IPS DF 6.9 (cell line): ENCODE measurements at regions not wholly inside any gene's neighbourhood (a gene's known extent, or its start where the extent isn't known, plus 50 kb on each side); places are given as distances from the start of the nearest gene placed in this dataset.

Experiments
- DNase-seq: peaks from one replicate; pipeline ENCODE4 v3.0.0-alpha.2; 2013; ENCODE audit warnings: low read depth, low spot score
- H3K27ac ChIP-seq: one replicate; pipeline ENCODE4 v1.5.1; 2013; ENCODE audit warnings: low read length, control low read depth
- H3K27me3 ChIP-seq: 2 replicates; pipeline ENCODE4 v1.6.1; 2013; ENCODE audit warnings: mild to moderate bottlenecking, low read length; ENCODE audit not compliant: control insufficient read depth, insufficient read depth
- H3K36me3 ChIP-seq: 2 replicates; pipeline ENCODE4 v1.6.1; 2013; ENCODE audit warnings: low read length; ENCODE audit not compliant: control insufficient read depth, insufficient read depth
- H3K4me1 ChIP-seq: 2 replicates; pipeline ENCODE4 v1.6.1; 2013; ENCODE audit warnings: low read length; ENCODE audit not compliant: control insufficient read depth, insufficient read depth
- H3K4me3 ChIP-seq: 2 replicates; pipeline ENCODE4 v1.5.1; 2013; ENCODE audit warnings: mild to moderate bottlenecking, low read length
- H3K9me3 ChIP-seq: 2 replicates; pipeline ENCODE4 v1.6.1; 2013; ENCODE audit warnings: low read length, inconsistent platforms; ENCODE audit not compliant: control insufficient read depth, insufficient read depth
- WGBS: extraction: QIAGEN DNeasy Blood & Tissue Kit; methylation state at CpG from one replicate; pipeline ENCODE4 v1.1.7; 2013; ENCODE audit warnings: mixed read lengths, missing lambda C conversion rate; ENCODE audit not compliant: insufficient read length, insufficient coverage; 5-methylcytosine and 5-hydroxymethylcytosine counted together

DNA sequence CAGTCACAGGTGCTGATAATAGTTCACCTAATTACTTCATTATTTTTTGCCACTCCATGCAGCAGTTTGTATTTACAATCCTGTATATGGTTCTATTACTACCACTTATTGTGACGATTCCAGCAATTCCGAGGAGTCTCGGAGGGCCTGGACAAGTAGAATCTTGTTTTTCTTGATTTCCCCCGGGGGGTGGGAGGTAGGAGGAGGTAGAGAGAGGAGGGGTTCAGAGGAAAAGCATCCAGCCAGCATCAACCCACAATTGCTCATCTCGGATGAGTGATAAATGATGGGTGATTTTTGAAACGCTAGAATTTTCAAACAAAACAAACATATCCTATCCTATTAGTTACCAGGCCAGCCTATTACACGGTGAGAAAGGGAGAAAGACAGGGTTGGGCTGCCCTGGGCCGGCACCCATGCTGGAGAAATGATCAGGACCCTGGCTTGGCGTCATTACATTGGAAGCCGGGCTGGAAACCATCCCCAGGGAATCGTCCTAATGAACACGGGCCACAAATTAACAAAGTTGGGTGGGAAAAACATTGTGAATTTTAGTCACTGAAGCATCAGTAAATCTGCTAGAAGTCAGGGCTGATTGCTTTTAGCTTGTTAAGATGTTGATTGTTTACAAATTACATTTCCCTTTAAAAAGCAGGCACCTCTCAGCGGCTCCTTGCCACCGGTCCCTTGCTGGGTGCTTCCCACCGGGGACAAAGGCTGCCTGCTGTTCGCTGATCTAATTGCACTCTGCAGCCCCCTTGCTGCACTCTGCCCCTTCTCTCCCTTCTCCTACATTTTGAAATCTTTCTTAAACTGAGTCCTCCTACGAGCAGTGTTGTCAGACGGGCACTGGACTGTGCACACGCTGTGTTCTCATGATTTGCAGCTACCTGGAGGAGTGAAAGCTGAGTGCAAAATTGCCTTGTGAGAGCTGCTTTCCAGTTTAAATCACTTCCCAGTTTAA, 95.5 kb downstream of the FAM204A start:
- Histone ChIP-seq H3K27ac (no peak overlapping the region), H3K36me3 (no peaks in the 10 kb centered on the region), H3K4me3 (no peak overlapping the region), H3K27me3 (peaks cover 13% of the 10 kb centered on the region; the same call in 1 of the 2 replicates), H3K4me1 (no peaks in the 10 kb centered on the region), H3K9me3 (no peaks in the 10 kb centered on the region)
- WGBS = no CpG with 5 or more reads among the region's 19 CpGs
- no peak for DNase-seq

DNA sequence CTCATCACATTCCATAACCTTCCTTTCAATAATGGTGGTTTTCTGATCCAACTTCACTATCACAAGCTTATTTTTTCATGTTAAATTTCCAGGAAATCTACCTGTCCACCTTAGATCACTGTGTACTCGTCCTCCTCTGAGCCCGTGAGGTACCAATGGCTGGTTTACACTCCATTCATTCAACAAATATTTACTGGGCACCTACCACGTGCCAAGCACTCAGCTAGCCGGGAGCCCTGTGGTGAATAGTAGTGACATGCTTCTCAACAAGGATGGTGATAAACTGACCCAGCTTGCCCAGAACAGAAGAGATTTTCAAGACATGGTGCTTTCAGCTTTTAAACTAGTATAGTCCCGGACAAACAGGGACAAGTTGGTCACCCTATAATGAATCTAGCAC, 98.2 kb downstream of the FAM204A start:
- H3K4me3 ChIP-seq = no peak overlapping the region
- no peaks in the 10 kb centered on the region for H3K4me1 ChIP-seq
- no peak overlapping the region for H3K27ac ChIP-seq
- no peaks in the 10 kb centered on the region for H3K36me3 ChIP-seq
- no CpG with 5 or more reads among the region's 5 CpGs for WGBS
- DNase-seq = no peak
- peaks cover 13% of the 10 kb centered on the region; the same call in 1 of the 2 replicates for H3K27me3 ChIP-seq
- H3K9me3 ChIP-seq = no peaks in the 10 kb centered on the region

DNA sequence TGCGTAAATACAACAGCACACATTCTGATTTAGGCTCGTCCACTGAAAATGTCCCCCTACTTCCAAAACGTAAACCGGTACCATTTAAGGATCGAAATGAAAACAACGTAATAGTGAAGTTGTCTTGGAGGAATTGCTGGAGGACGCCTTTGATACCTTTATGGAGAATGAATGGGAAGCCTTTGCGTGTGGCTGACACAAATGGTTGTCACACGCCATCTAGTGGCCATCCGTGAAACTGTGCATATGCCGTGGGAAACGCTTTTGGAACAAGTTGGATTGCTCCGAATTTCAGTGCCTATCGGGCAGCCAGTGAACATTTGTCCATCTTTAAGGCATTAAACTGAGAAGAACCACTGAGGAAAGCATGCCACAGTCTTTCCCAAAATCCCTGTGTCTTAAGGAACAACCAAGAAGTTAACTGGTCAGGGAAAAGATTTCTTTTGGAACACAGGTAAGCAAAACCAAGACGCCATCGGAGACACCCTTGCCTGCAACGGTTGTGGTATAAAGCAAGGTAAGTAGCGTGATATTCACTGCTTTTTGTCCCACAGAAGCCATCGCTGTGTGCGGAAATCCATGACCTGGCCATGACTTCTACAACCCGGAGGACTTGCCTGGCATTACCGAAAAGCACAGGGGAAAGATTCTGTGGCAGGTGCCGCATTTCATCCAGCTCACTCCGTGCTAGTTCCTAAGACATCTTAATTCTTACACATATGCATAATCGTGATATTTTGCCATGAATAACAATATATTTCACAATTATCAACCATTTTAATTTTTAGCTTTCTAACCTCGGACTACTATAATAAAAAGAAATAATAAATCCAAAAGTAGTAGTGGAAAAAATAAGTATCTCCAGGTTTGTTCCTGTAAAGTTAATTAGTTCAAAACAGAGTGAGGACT, 100.6 kb downstream of the FAM204A start:
- peak; percentile 70 for DNase-seq
- no peaks in the 10 kb centered on the region for H3K4me1 ChIP-seq
- peaks cover 6% of the 10 kb centered on the region; the same call in 1 of the 2 replicates for H3K27me3 ChIP-seq
- H3K36me3 ChIP-seq = no peaks in the 10 kb centered on the region
- H3K27ac ChIP-seq = no peak overlapping the region
- H3K4me3 ChIP-seq = no peak overlapping the region
- WGBS = 100% methylated on average over 2 of the region's 26 CpGs
- no peaks in the 10 kb centered on the region for H3K9me3 ChIP-seq

DNA sequence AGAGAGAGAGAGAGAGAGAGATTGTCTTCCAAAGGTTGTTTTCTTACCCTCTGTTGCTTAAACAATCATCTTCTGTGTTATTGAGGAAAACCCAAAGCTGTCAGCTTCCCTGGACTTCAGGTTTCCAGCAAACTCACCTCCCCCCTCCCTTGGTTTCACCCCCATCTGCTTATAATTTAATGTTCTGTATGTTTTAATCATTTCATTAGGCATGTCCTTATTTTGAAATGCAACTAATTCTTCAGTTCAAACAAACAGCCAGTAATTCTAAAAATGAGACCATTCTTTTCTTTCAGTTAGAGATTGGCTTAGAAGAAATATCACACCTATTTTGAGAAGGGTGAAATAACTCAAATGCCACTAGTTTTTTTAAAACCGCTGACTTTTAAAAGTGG, 102.9 kb downstream of the FAM204A start:
- no peak overlapping the region for H3K27ac ChIP-seq
- peaks cover 2% of the 10 kb centered on the region; the same call in 1 of the 2 replicates for H3K27me3 ChIP-seq
- H3K4me1 ChIP-seq = no peaks in the 10 kb centered on the region
- DNase-seq = no peak
- H3K9me3 ChIP-seq = no peaks in the 10 kb centered on the region
- H3K36me3 ChIP-seq = no peaks in the 10 kb centered on the region
- H3K4me3 ChIP-seq = no peak overlapping the region
- WGBS = no CpG with 5 or more reads among the region's 1 CpG

DNA sequence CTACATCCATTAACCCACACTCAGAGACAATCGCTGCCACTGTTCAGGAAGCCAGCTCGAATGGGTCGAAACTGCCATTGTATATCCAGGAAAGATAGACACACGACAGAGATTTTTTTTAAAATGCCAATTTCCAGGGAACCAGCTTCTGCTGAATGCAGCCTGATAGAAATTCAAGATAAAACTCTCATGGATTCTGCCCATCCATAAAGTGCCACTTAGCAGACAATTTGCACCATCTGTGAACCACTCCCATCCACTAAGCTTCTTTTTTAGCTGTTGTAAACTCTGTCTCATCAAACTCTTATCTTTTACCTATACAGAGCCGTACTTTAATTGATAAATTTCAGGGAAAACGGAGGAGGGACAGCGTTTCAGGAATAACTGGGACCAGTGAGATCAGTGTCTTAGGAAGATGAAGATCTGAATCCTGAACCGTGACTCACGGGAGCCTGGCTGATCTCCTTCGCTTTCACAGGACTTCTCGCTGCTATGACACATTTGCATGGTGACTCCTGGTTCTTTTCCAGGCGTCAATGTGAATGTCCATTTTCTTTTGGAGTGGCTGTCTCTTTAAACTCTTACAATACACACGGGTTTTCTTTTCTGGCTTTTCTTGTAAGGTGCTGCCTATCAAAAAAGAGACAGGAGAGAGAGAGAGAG, 103.4 kb downstream of the FAM204A start:
- DNase-seq = no peak
- H3K4me3 ChIP-seq = no peak overlapping the region
- H3K9me3 ChIP-seq = no peaks in the 10 kb centered on the region
- no peaks in the 10 kb centered on the region for H3K36me3 ChIP-seq
- no CpG with 5 or more reads among the region's 13 CpGs for WGBS
- no peaks in the 10 kb centered on the region; the same call in 1 of the 2 replicates for H3K27me3 ChIP-seq
- H3K27ac ChIP-seq = no peak overlapping the region
- no peaks in the 10 kb centered on the region for H3K4me1 ChIP-seq

DNA sequence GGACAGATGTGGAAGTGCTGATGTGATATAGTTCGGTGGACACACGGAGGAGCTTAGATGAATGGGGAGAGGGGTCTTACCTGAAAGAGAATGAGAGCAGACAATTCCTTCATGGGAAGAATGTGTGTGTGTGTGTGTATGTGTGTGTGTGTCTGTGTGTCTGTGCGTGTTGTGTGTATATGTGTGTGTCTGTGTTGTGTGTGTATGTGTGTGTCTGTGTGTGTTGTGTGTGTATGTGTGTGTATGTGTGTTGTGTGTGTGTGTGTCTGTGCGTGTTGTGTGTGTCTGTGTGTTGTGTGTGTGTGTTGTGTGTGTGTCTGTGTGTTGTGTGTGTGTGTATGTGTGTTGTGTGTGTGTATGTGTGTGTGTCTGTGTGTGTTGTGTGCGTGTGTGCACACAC, 104.2 kb downstream of the FAM204A start:
- no peaks in the 10 kb centered on the region for H3K9me3 ChIP-seq
- no peaks in the 10 kb centered on the region for H3K27me3 ChIP-seq
- H3K4me1 ChIP-seq = no peaks in the 10 kb centered on the region
- no peaks in the 10 kb centered on the region for H3K36me3 ChIP-seq
- H3K27ac ChIP-seq = no peak overlapping the region
- no peak for DNase-seq
- WGBS = no CpG with 5 or more reads among the region's 5 CpGs
- H3K4me3 ChIP-seq = no peak overlapping the region

DNA sequence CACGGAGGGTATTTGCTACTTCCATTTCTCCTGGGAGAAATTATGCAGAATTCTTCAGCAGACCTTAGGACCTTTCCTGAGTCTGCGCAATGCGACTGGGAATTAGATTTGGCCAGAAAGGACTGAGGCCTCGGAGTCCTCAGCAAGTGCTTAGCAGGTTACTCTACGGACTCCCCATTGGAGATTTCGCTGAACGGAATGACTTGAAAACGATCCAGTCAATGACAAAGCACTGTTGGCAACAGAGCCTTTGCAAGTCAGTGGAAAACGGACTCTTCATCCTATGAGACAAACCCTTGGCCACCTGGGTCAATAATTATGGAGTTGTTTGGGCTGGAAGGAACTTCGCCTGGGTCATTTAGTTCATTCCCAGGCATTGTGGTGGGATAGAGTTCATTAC, 107.4 kb downstream of the FAM204A start:
- Histone ChIP-seq H3K27ac (no peak overlapping the region), H3K4me1 (no peaks in the 10 kb centered on the region), H3K4me3 (no peak overlapping the region), H3K9me3 (no peaks in the 10 kb centered on the region), H3K36me3 (no peaks in the 10 kb centered on the region), H3K27me3 (no peaks in the 10 kb centered on the region)
- no CpG with 5 or more reads among the region's 10 CpGs for WGBS
- DNase-seq = no peak

DNA sequence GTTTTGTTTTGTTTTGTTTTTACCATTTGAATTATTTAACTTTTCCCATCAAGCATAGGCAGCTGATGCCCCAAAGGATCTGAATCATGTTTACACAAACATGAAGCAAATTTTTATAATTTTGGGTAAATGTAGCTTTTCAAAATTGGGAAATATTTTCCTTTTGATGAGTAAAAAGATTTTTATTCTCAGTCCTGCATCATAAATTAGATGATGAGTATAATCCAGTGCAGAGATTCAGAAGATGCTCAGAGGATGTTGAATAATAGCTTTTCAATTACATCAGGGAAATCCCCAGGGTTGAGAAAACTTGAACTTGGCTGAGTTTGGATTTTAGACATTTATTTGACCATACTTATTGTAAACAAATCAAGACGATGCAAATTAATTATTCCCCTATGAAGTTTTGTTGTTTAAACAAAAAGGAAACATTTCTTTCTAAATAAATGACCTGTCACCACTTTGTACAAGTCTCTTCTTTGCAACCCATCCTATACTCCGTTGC, 121.7 kb downstream of the FAM204A start:
- WGBS = no CpG with 5 or more reads among the region's 2 CpGs
- Histone ChIP-seq H3K4me3 (no peak overlapping the region), H3K4me1 (no peaks in the 10 kb centered on the region), H3K27me3 (no peaks in the 10 kb centered on the region), H3K27ac (no peak overlapping the region), H3K36me3 (no peaks in the 10 kb centered on the region), H3K9me3 (no peaks in the 10 kb centered on the region)
- DNase-seq = no peak

DNA sequence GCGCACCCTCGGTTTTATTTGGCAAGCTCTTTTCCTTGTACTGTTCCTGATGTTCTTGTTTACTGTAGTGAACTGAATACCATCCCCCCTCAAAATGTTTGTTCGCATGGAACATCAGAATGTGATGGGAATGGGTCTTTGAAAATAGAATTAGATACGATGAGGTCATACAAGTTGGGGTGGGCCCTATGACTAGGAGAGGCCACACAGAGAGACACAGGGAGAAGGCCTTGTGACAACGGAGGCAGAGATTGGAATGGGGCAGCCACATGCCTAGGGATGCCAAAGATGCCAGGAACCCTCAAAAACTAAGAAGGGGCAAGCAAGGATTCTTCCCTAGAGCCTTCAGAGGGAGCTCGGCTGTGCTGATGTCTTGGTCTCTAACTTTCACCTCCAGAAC, 123.6 kb downstream of the FAM204A start:
- no peak overlapping the region for H3K27ac ChIP-seq
- H3K4me3 ChIP-seq = no peak overlapping the region
- no peaks in the 10 kb centered on the region for H3K9me3 ChIP-seq
- WGBS = no CpG with 5 or more reads among the region's 6 CpGs
- no peaks in the 10 kb centered on the region for H3K36me3 ChIP-seq
- H3K27me3 ChIP-seq = no peaks in the 10 kb centered on the region
- H3K4me1 ChIP-seq = no peaks in the 10 kb centered on the region
- DNase-seq = no peak
